Bronchial epithelial cell (primary cell): ENCODE measurements at regions not wholly inside any gene's neighbourhood (a gene's known extent, or its start where the extent isn't known, plus 50 kb on each side); places are given as distances from the start of the nearest gene placed in this dataset.

Experiments
- DNase-seq: peaks from one replicate; pipeline ENCODE4 v3.0.0-alpha.2; 2010; ENCODE audit warnings: low read depth
- FAIRE-seq: peaks from 2 replicates; lab custom pipeline; 2011; peaks lifted over from hg19 to GRCh38; lab: Jason Lieb, UNC
- H3K27me3 ChIP-seq: 2 replicates; pipeline ENCODE4 v1.5.1; 2011; ENCODE audit warnings: low read length; ENCODE audit not compliant: control insufficient read depth, insufficient read depth
- H3K36me3 ChIP-seq: 2 replicates; pipeline ENCODE4 v1.5.1; 2011; ENCODE audit warnings: low read length; ENCODE audit not compliant: control insufficient read depth, insufficient read depth
- H3K4me3 ChIP-seq: 2 replicates; pipeline ENCODE4 v1.5.1; 2011; ENCODE audit warnings: mild to moderate bottlenecking, low read depth, low read length, control low read depth
- TF ChIP-seq, protein P1 (sequence below): IDR thresholded peaks from 2 replicates; pipeline ENCODE4 v1.5.1; 2011; ENCODE audit warnings: mild to moderate bottlenecking, moderate library complexity, low read length, control low read depth, inconsistent platforms; ENCODE audit not compliant: insufficient read depth, severe bottlenecking

DNA sequence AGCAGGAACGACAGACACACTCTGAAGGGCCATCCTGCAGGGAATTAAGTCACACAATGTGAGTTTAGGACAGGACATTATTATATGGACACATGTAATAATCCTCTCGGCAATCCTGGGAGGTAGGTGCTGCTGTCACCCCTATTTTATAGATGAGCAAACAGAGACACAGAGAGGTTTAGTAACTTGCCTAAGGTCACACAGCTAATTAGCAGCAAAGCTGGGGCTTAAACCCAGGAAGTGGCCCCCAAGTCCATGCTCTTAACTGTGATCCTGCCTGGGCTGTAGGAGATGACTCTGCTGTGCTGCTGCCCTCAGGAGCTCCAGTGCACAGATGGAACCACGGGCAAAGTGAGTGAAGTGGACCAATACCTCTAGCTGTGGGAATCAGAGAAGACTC lies 660.0 kb downstream of the PTPRU start:
- H3K27me3 ChIP-seq, result peaks cover 2% of the 10 kb centered on the region
- FAIRE-seq (no peak), DNase-seq (no peak)
- no peaks in the 10 kb centered on the region for H3K36me3 ChIP-seq
- TF ChIP-seq, protein P1, sequence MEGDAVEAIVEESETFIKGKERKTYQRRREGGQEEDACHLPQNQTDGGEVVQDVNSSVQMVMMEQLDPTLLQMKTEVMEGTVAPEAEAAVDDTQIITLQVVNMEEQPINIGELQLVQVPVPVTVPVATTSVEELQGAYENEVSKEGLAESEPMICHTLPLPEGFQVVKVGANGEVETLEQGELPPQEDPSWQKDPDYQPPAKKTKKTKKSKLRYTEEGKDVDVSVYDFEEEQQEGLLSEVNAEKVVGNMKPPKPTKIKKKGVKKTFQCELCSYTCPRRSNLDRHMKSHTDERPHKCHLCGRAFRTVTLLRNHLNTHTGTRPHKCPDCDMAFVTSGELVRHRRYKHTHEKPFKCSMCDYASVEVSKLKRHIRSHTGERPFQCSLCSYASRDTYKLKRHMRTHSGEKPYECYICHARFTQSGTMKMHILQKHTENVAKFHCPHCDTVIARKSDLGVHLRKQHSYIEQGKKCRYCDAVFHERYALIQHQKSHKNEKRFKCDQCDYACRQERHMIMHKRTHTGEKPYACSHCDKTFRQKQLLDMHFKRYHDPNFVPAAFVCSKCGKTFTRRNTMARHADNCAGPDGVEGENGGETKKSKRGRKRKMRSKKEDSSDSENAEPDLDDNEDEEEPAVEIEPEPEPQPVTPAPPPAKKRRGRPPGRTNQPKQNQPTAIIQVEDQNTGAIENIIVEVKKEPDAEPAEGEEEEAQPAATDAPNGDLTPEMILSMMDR, result no peak
- no peak overlapping the region for H3K4me3 ChIP-seq

DNA sequence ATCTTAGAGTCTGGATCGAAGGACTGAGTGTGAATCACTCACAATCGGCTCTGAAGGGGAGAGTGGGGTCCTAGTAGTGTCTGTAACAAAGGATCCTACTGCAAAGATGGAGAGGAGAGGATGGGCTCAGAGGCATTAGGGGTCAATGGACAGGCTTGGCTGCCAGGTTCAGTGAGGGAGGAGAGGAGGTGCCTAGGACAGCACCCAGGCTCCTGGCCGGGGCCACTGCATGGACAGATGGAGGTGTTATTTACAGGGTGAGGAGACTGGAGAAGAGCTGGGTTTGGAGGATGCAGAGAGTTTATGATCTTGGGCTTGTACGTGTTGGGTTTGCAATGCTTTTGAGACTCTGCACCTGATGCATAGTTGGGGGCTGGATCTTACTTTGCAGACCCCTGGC lies 658.9 kb downstream of the PTPRU start:
- DNase-seq, result no peak
- TF ChIP-seq, protein P1, result no peak
- H3K36me3 ChIP-seq, result no peaks in the 10 kb centered on the region
- H3K4me3 ChIP-seq, result no peak overlapping the region
- H3K27me3 ChIP-seq, result peaks cover 2% of the 10 kb centered on the region
- FAIRE-seq, result no peak

DNA sequence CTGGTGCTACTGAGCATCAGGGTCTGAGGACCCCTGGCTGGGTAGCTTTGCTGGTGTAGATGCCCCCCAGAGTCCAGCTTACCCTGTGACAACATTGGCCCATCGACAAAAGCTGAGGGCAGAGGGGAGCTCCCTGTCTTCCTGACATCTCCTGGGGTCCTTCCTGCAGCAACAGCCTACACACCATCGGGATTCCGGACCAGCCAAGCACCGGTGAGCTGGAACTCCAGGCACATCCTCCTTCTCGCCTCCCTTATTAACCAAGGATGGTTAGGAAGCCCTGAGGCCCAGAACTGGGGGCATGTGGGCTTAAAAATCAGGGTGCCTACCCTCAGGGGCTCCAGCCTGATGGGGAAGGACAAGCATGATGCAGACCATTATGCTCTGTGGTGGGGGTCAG lies 658.0 kb downstream of the PTPRU start:
- Histone ChIP-seq H3K4me3 (no peak overlapping the region), H3K36me3 (no peaks in the 10 kb centered on the region), H3K27me3 (peaks cover 2% of the 10 kb centered on the region)
- FAIRE-seq, result no peak
- no peak for DNase-seq
- TF ChIP-seq, protein P1, result no peak

DNA sequence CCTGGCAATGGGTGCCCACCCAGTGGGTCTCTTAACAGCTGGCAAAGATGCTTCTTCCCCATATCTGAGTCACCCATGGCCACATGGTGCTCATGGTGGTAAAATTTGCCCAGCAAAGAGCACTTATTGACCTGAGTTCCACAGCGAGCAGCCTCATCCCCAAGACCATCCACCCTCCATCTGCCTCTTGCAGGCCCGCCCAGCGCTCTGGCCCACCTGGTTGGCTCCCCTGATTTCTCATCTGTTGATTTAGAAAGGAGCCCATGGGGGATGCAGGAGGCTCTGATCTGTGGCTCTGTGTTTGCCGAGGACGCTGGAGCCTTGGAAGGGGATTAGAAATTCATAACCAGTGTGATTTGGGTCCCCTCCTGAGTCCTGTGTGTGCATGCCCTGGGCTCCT lies 657.5 kb downstream of the PTPRU start:
- TF ChIP-seq, protein P1, result no peak
- no peak for FAIRE-seq
- Histone ChIP-seq H3K36me3 (no peaks in the 10 kb centered on the region), H3K27me3 (peaks cover 2% of the 10 kb centered on the region), H3K4me3 (no peak overlapping the region)
- no peak for DNase-seq

DNA sequence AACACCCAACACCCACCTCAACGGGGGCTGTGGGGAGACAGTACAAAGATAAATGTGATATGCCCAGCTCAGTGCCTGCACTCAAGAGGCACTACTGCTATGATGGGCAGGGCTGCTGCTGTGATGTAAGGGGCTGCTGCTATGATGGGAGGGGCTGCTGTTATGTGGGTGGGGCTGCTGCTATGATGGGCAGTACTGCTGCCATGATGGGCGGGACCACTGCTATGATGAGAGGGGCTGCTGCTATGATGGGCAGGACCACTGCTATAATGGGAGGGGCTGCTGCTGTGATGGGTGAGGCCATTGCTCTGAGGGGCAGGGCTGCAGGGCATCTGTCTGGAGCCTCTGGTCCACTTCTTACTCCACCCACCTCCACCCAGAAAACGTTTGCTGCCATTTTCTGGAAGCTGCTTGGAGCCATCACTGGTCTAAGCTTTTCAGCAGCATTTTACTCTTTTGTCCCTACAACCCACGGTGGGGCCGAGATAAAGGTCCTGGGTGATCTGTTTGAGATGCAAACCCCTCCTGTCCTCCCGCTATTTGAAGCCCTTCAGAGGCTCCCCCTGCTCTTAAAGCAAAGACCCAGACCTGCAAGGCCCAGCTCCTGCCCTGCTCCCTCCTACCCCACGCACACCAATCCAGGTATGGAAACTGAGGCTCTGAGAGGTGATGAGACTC lies 656.9 kb downstream of the PTPRU start:
- Histone ChIP-seq H3K27me3 (peaks cover 2% of the 10 kb centered on the region), H3K36me3 (no peaks in the 10 kb centered on the region), H3K4me3 (no peak overlapping the region)
- DNase-seq (no peak), FAIRE-seq (no peak)
- TF ChIP-seq, protein P1, result no peak

DNA sequence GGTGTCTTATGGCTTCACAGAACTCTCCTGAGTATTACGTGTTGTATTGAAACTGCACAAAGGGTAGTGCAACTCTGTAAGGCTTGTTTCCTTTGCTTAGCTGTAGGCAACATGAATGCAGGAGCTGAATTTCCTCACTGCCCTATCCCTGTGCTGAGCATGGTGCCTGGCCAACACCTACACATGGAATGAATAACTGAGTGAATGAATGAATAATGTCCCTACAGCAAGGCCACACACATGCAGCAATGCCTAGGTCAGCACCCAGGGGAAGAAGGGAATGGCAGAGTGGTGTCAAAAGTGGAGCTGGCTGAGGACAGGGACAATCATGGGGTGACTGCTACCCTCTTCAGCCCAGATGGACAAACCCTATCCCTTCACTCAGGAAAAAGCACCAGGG lies 655.9 kb downstream of the PTPRU start:
- TF ChIP-seq, protein P1, result no peak
- DNase-seq (no peak), FAIRE-seq (no peak)
- peaks cover 2% of the 10 kb centered on the region for H3K27me3 ChIP-seq
- H3K4me3 ChIP-seq, result no peak overlapping the region
- no peaks in the 10 kb centered on the region for H3K36me3 ChIP-seq
